Astrocyte of the spinal cord (primary cell): ENCODE measurements at regions not wholly inside any gene's neighbourhood (a gene's known extent, or its start where the extent isn't known, plus 50 kb on each side); places are given as distances from the start of the nearest gene placed in this dataset.

Experiments used
- DNase-seq: peaks from one replicate; pipeline ENCODE4 v3.0.0; 2011; ENCODE audit warnings: low read depth, low spot score
- H3K4me3 ChIP-seq: 2 replicates; pipeline ENCODE4 v1.5.1; 2011; ENCODE audit warnings: low read depth, mild to moderate bottlenecking, low read length, moderate library complexity
- CTCF ChIP-seq: IDR thresholded peaks from 2 replicates; pipeline ENCODE4 v1.5.1; 2012; ENCODE audit warnings: low read depth, mild to moderate bottlenecking, low read length, inconsistent platforms
- in situ Hi-C: cut with HindIII; loops from 2 replicates; pipeline ENCODE4 v1.10.0; 2017; ENCODE audit warnings: low sequenced_read_pairs

GRCh38 chr15:94792196-94792595 is 560.8 kb downstream of the MCTP2 start:
- in situ Hi-C loops: no loop called here
- no peak for TF ChIP-seq CTCF
- no peak overlapping the region for H3K4me3 ChIP-seq
- DNase-seq: peak; percentile 88

DNA sequence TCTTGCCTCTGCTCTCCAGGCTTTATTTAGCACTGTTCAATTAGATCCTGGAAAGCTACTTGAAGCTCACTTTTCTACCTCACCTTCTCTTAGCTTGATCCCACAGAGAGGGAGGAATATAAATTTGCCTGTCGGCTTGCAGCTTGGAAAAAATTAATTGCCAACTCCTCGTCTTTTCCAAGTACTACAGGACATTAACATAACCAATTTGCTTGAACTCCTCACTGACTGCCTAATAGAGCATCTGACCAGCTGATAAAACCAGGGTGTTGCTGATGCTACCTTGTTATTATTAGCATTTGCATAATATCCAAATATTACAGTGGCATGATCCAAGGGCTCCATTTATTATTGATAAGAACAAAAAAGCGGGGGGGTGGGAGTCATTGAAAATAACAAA is 561.8 kb downstream of the MCTP2 start:
- H3K4me3 ChIP-seq: no peak overlapping the region
- in situ Hi-C loops: no loop called here
- TF ChIP-seq CTCF: no peak
- DNase-seq: no peak

- in situ Hi-C loops: no loop called here
- no peak for TF ChIP-seq CTCF
- H3K4me3 ChIP-seq: no peak overlapping the region
- DNase-seq: peak; percentile 82
These were observed 562.3 kb downstream of the MCTP2 start for GRCh38 chr15:94793641-94794040.

DNA sequence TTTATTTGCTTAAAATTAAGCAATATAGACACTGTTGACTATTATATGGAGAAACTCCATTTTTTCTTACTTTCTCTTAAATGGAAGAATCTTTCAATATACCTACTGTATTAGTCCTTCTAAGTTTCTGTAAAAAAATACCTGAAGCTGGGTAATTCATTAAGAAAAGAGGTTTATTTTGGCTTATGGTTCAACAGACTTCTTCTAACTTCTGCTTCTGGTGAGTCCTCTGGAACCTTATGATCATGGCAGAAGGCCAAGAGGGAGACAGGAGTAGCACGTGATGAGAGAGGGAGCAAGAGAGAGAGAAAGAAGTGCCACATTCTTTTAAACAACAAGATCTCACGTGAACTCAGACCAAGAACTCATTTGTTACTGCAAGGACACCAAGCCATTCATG is 573.3 kb downstream of the MCTP2 start:
- no peak for DNase-seq
- no peak overlapping the region for H3K4me3 ChIP-seq
- no peak for TF ChIP-seq CTCF
- in situ Hi-C loops: no loop called here

DNA sequence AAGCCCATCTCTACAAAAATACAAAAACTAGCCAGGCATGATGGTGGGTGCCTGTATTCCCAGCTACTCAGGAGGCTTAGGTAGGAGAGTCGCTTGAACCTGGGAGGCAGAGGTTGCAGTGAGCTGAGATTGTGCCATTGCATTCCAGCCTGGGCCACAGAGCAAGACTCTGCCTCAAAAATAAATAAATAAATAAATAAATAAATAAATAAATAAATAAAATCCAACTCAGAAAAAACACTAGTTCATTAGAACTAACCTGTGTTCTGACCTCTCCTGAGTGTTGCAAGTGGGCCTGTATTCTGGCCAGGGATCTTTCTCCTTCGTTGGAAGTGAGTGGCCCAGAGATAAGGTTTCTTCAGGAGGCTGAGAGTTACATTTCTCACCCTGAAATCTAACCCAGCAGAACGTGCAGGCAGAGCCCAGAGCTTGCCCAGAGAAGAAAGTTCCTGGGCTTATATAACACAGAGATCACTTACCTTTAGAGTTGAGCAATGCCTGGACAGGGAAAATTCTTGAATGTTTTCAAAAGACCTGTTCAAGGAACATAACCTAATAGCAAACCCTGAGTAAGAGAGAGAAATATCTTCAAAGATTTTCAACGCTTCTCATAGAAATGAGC is 583.9 kb downstream of the MCTP2 start:
- H3K4me3 ChIP-seq: no peak overlapping the region
- DNase-seq: no peak
- no peak for TF ChIP-seq CTCF
- in situ Hi-C loops: no loop called here

DNA sequence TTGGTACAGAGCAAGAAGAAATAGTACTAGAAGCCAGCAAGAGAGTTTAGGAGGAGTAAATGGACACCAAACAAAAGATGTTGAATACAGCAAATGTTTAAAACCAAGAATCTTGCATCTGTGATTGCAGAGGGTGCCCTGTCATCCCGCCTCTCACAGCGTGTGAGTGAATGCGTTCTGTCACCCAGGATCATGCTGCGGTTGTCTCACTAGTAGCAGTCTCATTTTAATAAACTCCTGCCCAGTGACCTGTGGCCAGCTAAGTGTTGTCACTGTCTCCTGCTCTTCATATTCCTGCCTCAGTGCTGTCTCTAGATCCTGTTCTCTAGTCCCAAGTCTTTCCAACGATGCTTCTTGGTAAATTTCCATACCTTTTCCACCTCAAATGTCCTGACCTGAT is 584.6 kb downstream of the MCTP2 start:
- H3K4me3 ChIP-seq: no peak overlapping the region
- TF ChIP-seq CTCF: no peak
- in situ Hi-C loops: no loop called here
- DNase-seq: no peak
